ENCODE measurements at regions not wholly inside any gene's neighbourhood (a gene's known extent, or its start where the extent isn't known, plus 50 kb on each side); places are given as distances from the start of the nearest gene placed in this dataset.

DNA sequence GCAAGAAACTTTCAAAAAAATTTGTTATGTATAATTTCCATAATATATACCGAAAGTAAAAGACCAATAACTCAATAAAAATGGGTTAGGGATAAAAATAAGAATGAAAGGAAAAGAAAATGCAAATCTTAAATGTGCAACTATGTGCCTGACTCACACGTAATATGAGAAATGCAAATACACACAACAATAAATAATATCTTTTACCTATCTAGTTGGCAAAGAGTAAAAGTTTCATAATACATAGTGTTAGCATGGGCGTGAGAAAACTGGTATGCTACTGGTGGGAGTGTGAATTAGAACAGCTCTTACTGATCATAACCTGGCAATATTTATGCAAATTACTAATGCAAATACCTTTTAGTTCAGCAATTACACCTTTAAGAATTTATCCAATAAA is 438.5 kb upstream of the CITED2 start:
- H3K79me2 ChIP-seq (ENCODE audit: insufficient read depth, low read length): no peaks in the 10 kb centered on the region
- no peaks in the 10 kb centered on the region for H3K9me3 ChIP-seq (ENCODE audit: insufficient read depth, low read length)
- no peak overlapping the region for H3K4me2 ChIP-seq (ENCODE audit: low read depth, low read length, poor library complexity, severe bottlenecking)
- H3K27me3 ChIP-seq (ENCODE audit: low read length): no peaks in the 10 kb centered on the region
- TF ChIP-seq, protein P1, sequence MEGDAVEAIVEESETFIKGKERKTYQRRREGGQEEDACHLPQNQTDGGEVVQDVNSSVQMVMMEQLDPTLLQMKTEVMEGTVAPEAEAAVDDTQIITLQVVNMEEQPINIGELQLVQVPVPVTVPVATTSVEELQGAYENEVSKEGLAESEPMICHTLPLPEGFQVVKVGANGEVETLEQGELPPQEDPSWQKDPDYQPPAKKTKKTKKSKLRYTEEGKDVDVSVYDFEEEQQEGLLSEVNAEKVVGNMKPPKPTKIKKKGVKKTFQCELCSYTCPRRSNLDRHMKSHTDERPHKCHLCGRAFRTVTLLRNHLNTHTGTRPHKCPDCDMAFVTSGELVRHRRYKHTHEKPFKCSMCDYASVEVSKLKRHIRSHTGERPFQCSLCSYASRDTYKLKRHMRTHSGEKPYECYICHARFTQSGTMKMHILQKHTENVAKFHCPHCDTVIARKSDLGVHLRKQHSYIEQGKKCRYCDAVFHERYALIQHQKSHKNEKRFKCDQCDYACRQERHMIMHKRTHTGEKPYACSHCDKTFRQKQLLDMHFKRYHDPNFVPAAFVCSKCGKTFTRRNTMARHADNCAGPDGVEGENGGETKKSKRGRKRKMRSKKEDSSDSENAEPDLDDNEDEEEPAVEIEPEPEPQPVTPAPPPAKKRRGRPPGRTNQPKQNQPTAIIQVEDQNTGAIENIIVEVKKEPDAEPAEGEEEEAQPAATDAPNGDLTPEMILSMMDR (IDR thresholded peaks at IDR 0.05; ENCODE audit: insufficient read depth, low read length, poor library complexity, severe bottlenecking): no peak
- TF ChIP-seq EZH2phosphoT487 (conservative IDR thresholded peaks at IDR 0.05; ENCODE audit: low read length): no peak
- no peak overlapping the region for H2AFZ ChIP-seq (ENCODE audit: low read depth, low read length, severe bottlenecking)
- H3K4me3 ChIP-seq (ENCODE audit: insufficient read depth, low read length, poor library complexity, severe bottlenecking): no peak overlapping the region
- no peaks in the 10 kb centered on the region; the same call in 1 of the 2 replicates for H3K36me3 ChIP-seq (ENCODE audit: low read length)
- no peaks in the 10 kb centered on the region for H3K9me2 ChIP-seq (replicated peaks; ENCODE audit: insufficient read depth, low read length)
- H3K27ac ChIP-seq (ENCODE audit: low read depth, low read length): no peak overlapping the region
- H3K9ac ChIP-seq (ENCODE audit: low read length): no peak overlapping the region
- no peaks in the 10 kb centered on the region for H3F3A ChIP-seq (ENCODE audit: insufficient read depth)
- no peaks in the 10 kb centered on the region for H4K20me1 ChIP-seq (ENCODE audit: low read depth, low read length)

DNA sequence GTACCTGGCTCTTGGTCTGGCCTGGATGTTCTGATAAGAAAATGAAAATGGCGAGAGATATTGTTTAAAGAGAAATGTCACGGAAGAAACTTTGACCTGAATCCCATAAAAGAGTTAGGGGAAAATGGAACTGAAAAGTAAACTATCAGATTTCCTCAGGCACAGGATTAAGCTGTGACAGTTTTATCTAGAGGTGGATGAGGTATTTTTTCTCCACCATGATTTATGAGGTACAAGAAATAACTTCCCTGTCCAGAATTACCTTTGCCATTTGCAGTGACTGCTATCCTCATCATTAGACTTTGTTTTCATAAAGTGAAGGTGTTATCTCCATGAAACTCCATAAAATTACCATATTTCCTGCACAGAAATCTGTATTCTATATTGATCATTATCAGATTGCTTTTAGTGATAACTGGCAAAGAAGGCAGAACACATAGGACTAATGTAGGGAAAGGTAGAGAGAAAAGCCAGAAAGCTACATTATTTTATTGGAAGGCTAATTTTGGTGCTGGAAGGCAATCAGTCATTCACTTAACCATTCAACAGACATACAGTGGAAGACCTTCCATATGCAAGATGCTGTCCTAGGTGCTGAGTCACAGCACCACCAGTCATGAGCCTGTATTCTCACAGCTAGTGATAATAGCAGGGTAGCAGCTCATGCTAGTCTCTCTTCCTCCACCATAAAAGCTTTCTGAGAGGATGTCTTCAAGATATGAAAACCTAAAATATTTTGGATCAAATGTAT is 427.3 kb upstream of the CITED2 start:
- no peaks in the 10 kb centered on the region for H4K20me1 ChIP-seq (ENCODE audit: low read depth, low read length)
- no peaks in the 10 kb centered on the region for H3K79me2 ChIP-seq (ENCODE audit: insufficient read depth, low read length)
- H3K27ac ChIP-seq (ENCODE audit: low read depth, low read length): no peak overlapping the region
- H3K9me2 ChIP-seq (replicated peaks; ENCODE audit: insufficient read depth, low read length): no peaks in the 10 kb centered on the region
- H3K36me3 ChIP-seq (ENCODE audit: low read length): no peaks in the 10 kb centered on the region
- no peak overlapping the region for H3K4me3 ChIP-seq (ENCODE audit: insufficient read depth, low read length, poor library complexity, severe bottlenecking)
- H3K9ac ChIP-seq (ENCODE audit: low read length): no peak overlapping the region
- peaks cover 7% of the 10 kb centered on the region; the same call in 1 of the 2 replicates for H3K9me3 ChIP-seq (ENCODE audit: insufficient read depth, low read length)
- no peaks in the 10 kb centered on the region for H3F3A ChIP-seq (ENCODE audit: insufficient read depth)
- H3K27me3 ChIP-seq (ENCODE audit: low read length): no peaks in the 10 kb centered on the region
- TF ChIP-seq, protein P1 (IDR thresholded peaks at IDR 0.05; ENCODE audit: insufficient read depth, low read length, poor library complexity, severe bottlenecking): no peak
- no peak overlapping the region for H2AFZ ChIP-seq (ENCODE audit: low read depth, low read length, severe bottlenecking)
- no peak overlapping the region for H3K4me2 ChIP-seq (ENCODE audit: low read depth, low read length, poor library complexity, severe bottlenecking)

DNA sequence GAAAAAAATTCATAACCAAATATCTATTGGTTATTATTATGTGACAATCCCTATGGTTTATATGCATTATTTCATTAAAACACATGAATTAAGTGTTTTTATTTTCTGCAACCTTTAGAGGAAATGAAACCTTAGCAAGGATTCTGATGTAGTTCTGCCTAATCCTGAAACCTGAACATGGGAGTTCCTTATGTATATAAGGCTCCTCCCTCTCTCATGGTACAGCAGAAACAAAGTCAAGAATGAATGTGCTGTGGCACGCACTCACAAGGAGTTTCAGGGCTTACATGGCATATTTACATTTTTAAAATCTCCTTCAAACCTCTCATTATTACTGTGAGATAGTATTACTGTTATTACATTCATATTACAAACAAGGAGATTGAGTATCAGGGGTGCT is 426.4 kb upstream of the CITED2 start:
- Histone ChIP-seq H4K20me1 (ENCODE audit: low read depth, low read length) (no peaks in the 10 kb centered on the region), H3K27me3 (ENCODE audit: low read length) (no peaks in the 10 kb centered on the region), H3F3A (ENCODE audit: insufficient read depth) (no peaks in the 10 kb centered on the region), H3K9ac (ENCODE audit: low read length) (no peak overlapping the region), H3K27ac (ENCODE audit: low read depth, low read length) (no peak overlapping the region), H3K9me2 (replicated peaks; ENCODE audit: insufficient read depth, low read length) (no peaks in the 10 kb centered on the region), H3K36me3 (ENCODE audit: low read length) (no peaks in the 10 kb centered on the region), H3K9me3 (ENCODE audit: insufficient read depth, low read length) (peaks cover 7% of the 10 kb centered on the region; the same call in 1 of the 2 replicates), H2AFZ (ENCODE audit: low read depth, low read length, severe bottlenecking) (no peak overlapping the region), H3K4me3 (ENCODE audit: insufficient read depth, low read length, poor library complexity, severe bottlenecking) (no peak overlapping the region), H3K79me2 (ENCODE audit: insufficient read depth, low read length) (no peaks in the 10 kb centered on the region), H3K4me2 (ENCODE audit: low read depth, low read length, poor library complexity, severe bottlenecking) (no peak overlapping the region)
- no peak for TF ChIP-seq EZH2phosphoT487 (conservative IDR thresholded peaks at IDR 0.05; ENCODE audit: low read length)
- TF ChIP-seq, protein P1 (IDR thresholded peaks at IDR 0.05; ENCODE audit: insufficient read depth, low read length, poor library complexity, severe bottlenecking): no peak
